GM12873 (cell line): ENCODE measurements at regions not wholly inside any gene's neighbourhood (a gene's known extent, or its start where the extent isn't known, plus 50 kb on each side); places are given as distances from the start of the nearest gene placed in this dataset.

ENCODE experiments used
- CTCF ChIP-seq: IDR thresholded peaks from 2 replicates; pipeline ENCODE4 v1.5.1; 2012; ENCODE audit warnings: low read depth, mild to moderate bottlenecking, moderate library complexity, low read length, control low read depth; ENCODE audit not compliant: insufficient read depth; ENCODE audit errors: missing control alignments

- TF ChIP-seq CTCF: no peak
These were observed 57.3 kb upstream of the PJA2 start for GRCh38 chr5:109467058-109467457.
